Endothelial cell of umbilical vein (primary cell): ENCODE measurements at regions not wholly inside any gene's neighbourhood (a gene's known extent, or its start where the extent isn't known, plus 50 kb on each side); places are given as distances from the start of the nearest gene placed in this dataset.
"Not testable (repeated sequence)": the region's sequence is repeated elsewhere in the genome, so short reads cannot be mapped to it uniquely, and the experiment has no call there.

Source experiments
- CTCF ChIP-seq, 2 donors: IDR thresholded peaks; 1 replicate in 1 of 2; 2 replicates in 1 of 2; pipeline ENCODE4 v1.5.1; 2011; ENCODE audit warnings: low read length in 2 of 2, mild to moderate bottlenecking in 2 of 2, moderate library complexity in 2 of 2, control low read depth in 1 of 2, inconsistent platforms in 1 of 2, low read depth in 1 of 2; ENCODE audit not compliant: insufficient read depth in 1 of 2; ENCODE audit errors: extremely low read depth in 1 of 2
- EZH2 ChIP-seq: IDR thresholded peaks from 2 replicates; pipeline ENCODE4 v1.6.1; 2012; ENCODE audit warnings: borderline replicate concordance, low read depth, mild to moderate bottlenecking, moderate library complexity, low read length, inconsistent platforms; ENCODE audit not compliant: severe bottlenecking
- FOS ChIP-seq: IDR thresholded peaks from 2 replicates; pipeline ENCODE4 v1.6.1; 2011; ENCODE audit warnings: mild to moderate bottlenecking, low read length, moderate library complexity, borderline replicate concordance; ENCODE audit not compliant: insufficient read depth
- JUN ChIP-seq: IDR thresholded peaks from 2 replicates; pipeline ENCODE4 v1.6.1; 2011; ENCODE audit warnings: borderline replicate concordance, low read depth; ENCODE audit not compliant: insufficient read length, insufficient read depth
- MAX ChIP-seq: IDR thresholded peaks from 2 replicates; pipeline ENCODE4 v1.6.1; 2011; ENCODE audit not compliant: insufficient read depth, insufficient read length
- MYC ChIP-seq: IDR thresholded peaks from one replicate; pipeline ENCODE4 v1.6.1; 2011; ENCODE audit warnings: mild to moderate bottlenecking, low read depth, low read length
- POLR2A ChIP-seq: IDR thresholded peaks from 2 replicates; pipeline ENCODE4 v1.6.1; 2012; ENCODE audit warnings: low read depth, mild to moderate bottlenecking, control low read depth, low read length
- POLR2AphosphoS5 ChIP-seq: IDR thresholded peaks from 2 replicates; pipeline ENCODE4 v1.6.1; 2012; ENCODE audit warnings: low read depth, mild to moderate bottlenecking, control low read depth, low read length, moderate library complexity; ENCODE audit not compliant: insufficient read depth

- not testable (repeated sequence) for TF ChIP-seq CTCF (IDR thresholded peaks at IDR 0.05; ENCODE audit: extremely low read depth in 1 of 2, insufficient read depth in 1 of 2, low read depth in 1 of 2, low read length in 2 of 2); JUN; MYC; FOS; POLR2A; EZH2; POLR2AphosphoS5; MAX
Measured at GRCh38 chr17:30644287-30644686, 167.1 kb downstream of the GOSR1 start.
